ENCODE measurements at regions not wholly inside any gene's neighbourhood (a gene's known extent, or its start where the extent isn't known, plus 50 kb on each side); places are given as distances from the start of the nearest gene placed in this dataset.

- TF ChIP-seq CTCF (IDR thresholded peaks at IDR 0.05) (no peak), POLR2A (IDR thresholded peaks at IDR 0.05) (no peak)
These were observed 139.5 kb upstream of the CHST15 start for GRCh38 chr10:124232686-124233545.
